HG03060 (cell line): ENCODE measurements at regions not wholly inside any gene's neighbourhood (a gene's known extent, or its start where the extent isn't known, plus 50 kb on each side); places are given as distances from the start of the nearest gene placed in this dataset.
"Not testable (repeated sequence)": the region's sequence is repeated elsewhere in the genome, so short reads cannot be mapped to it uniquely, and the experiment has no call there.

Source experiments
- ATAC-seq: cut with Tn5 transposase; IDR thresholded peaks from one replicate; pipeline ENCODE4 v1.9.1; 2021; ENCODE audit warnings: low read depth, moderate number of reproducible peaks; ENCODE audit not compliant: unreplicated experiment

- ATAC-seq, result no peak
Measured at GRCh38 chr1:14324248-14324630, 274.2 kb upstream of the KAZN start.

GRCh38 chr1:14326857-14327256, 271.6 kb upstream of the KAZN start:
- no peak for ATAC-seq

DNA sequence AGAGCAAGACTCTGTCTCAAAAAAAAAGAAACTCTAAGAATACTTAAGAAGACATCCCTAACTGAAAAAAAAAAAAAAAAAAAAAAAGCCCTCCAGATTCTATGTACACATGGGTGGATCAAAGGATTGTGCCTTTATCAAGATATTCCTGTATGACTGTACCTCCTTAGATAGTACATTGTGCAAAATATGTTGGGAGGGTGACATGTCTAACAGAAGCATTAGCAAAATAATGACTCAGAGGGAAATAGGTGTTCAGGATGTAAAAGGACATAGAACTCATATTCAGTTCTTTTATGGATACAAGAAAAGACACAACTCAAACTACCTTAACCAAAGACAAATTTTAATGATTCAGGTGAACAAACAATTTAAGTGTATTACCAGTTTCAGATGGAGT, 269.8 kb upstream of the KAZN start:
- no peak for ATAC-seq

GRCh38 chr1:14332158-14332557, 266.3 kb upstream of the KAZN start:
- no peak for ATAC-seq

- ATAC-seq, result no peak
Measured at GRCh38 chr1:14334336-14335176, 263.9 kb upstream of the KAZN start.

DNA sequence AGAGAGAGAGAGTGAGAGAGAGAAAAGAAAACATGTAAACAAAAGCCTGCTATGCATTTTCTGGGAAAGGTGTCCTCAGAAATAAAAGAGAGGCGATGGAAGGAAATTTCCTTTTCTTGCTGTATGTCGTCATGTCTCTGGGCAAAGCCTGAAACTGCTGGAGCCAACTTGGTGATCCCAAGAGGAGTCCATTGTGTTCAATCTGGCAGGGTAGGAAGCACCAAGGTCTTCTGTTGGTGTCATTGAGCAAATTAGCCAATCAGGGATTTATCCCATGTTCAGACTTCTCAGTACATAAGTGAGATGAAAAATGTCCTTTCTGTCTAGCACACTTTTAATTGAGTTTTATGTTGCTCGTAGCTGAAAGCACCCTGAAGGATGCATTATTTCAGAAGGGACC, 260.0 kb upstream of the KAZN start:
- ATAC-seq, result no peak

DNA sequence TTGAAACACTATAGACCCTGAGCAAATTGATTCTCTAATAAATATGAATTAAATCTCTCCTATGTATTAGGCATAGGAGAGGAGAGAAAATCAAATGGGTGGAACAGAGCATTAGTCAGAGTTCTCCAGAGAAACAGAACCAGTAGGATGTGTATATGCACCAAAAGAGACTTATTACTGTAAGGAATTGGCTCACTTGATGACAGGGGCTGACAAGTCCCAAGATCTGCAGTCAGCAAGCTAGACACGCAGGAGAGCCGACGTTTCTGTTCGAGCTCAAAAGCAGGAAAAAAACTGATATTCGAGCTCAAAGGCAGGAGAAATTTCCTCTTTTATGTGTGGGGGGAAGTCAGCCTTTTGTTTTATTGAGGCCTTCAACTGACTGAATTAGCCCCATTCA, 259.2 kb upstream of the KAZN start:
- no peak for ATAC-seq

DNA sequence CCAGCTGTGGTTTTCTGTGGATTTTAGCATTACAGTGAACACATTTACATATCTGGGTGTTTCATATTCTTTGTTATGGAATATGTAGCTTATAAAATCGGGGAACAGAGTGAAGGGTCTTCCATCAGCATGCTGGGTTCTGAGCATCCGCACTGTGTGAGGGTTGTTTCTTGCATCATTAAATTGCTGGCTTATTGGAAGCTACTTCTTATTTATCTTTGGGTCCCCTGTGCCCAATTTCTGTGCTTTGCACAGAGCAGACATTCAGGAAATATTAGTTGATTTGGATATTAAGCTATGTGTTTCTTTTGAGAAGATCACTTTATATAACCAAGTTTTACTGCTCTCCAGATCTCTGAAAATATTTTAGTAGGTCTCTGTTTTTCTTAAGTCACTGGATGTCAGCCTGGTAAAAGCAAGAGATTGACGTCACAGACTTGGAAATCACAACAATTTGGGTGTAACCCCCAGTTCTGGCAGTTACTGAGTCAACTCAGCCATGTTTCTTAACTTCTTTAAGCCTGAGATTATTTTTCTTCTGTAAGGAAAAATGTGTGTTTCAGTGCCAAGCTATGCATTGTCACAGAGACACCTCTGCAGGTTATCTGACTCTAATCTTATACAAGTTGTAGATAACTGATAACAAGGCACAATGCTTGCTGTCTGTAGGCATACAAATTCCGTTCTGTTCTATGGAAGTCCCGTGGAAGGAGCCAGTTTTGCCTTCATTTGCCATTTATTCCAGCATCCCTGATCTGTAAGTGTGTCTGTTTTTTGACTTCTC, 258.3 kb upstream of the KAZN start:
- no peak for ATAC-seq

DNA sequence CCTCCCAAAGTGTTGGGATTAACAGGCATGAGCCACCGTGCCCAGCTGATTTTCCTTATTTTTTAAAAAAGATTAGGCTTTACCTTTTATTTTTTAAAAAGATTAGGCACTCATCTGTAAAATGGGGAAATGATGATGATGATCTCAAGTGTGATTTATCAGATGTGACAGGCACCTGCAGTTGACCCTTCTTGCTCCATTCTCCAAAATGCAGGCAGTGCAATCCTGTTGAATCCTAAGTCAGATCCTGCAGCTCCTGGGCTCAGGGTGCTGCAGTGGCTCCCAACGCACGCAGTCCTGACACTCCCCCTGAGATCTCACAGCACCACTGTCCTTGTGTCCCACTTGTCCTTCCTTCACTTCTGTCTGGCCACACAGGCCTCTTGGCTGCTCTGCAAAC, 257.3 kb upstream of the KAZN start:
- ATAC-seq, result no peak

DNA sequence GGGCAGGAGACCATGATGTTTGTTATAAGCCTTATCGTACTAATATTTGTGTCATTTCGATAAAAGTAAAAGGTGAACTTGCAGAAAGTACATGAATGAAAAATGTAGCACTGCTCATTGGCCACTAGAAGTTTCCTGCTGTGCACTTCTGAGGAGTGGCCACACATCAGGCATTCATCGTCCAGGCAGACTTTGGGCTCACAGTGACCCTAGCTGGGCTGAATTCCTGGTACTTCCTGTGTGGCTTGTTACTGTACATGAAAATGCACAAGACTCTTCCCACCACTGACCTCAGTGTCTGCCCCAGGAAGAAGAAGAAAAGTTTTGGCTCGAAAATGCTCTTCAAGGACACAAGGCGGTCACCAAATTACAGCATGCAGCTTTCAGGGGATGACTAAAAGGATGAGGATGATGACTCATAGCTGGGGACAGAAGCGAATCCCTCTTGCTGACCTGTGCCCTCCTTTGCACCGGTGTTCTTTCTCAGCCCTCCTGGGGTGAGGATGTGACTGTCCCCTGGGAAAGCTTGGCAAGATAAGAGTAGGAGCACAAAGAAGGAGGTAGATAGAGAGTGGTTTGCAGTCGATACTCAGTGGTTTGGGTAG, 252.4 kb upstream of the KAZN start:
- ATAC-seq, result no peak

DNA sequence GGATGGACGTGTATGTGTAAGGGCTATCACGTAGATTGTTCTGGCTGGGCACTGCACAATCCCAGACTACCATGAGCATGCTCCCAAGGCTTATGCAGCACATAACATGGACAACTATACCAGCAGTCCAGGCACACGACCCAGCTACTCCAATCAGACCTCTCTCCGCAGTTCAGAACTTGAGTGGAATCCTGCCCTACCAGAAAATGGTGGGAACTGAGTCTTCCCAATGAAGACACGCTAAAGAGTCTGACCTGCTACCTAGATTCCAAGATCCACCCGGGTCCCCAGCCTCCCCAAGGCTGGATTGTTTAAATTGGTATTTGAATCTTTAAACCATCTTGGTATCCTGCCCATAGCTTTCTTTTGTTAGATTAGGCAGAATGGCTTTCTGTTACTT, 251.3 kb upstream of the KAZN start:
- ATAC-seq, result no peak

DNA sequence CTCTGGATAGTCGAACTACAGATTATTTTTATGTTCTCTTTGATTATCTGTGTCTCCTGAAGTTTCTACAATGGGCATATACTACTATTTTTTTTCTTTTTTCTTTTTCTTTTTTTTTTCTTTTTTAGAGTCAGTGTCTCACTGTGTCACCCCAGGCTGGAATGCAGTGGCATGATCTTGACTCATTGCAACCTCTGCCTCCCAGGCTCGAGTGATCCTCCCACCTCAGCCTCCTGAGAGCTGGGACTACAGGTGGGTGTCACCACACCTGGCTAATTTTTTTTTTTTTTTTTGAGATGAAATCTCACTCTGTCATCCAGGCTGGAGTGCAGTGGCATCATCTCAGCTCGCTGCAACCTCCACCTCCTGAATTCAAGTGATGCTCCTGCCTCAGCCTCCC, 250.7 kb upstream of the KAZN start:
- no peak for ATAC-seq

GRCh38 chr1:14350197-14350596, 248.3 kb upstream of the KAZN start:
- no peak for ATAC-seq

GRCh38 chr1:14352897-14353296, 245.6 kb upstream of the KAZN start:
- ATAC-seq, result no peak

GRCh38 chr1:14361005-14361404, 237.5 kb upstream of the KAZN start:
- not testable (repeated sequence) for ATAC-seq

- ATAC-seq, result no peak
Measured at GRCh38 chr1:14362331-14362730, 236.2 kb upstream of the KAZN start.

GRCh38 chr1:14363036-14363590, 235.4 kb upstream of the KAZN start:
- no peak for ATAC-seq

DNA sequence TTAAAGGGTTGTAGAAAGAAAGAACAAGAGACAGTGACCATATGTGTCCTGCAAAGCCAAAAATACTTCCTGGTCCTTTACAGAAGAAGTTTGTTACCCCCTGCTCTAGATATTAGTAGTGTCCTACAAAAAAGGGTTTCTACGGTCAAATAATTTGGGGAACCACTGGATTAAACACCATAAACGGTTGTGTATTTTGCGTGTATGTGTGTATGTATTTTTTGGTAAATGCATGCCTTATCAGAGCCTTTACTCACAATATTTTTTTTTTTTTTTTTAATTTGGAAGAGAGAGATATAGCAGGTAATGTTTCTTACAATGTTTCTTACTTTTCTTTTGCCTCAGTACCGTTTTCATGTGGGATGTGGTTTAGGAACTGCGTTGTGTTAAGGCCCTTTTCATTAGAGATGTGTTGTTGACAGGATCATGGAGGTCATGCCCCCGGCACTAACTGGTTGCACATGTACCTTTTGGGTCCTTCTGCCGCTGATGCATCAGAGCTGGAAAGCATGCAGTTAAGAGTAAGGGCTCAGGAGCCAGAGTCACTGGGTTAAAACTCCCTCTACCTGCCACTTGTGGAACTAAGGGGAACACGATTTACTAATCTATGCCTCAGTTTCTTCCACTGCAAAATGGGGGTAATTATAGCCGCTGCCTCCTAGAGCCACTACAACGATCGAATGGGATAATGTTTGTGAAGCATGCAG, 234.6 kb upstream of the KAZN start:
- no peak for ATAC-seq

DNA sequence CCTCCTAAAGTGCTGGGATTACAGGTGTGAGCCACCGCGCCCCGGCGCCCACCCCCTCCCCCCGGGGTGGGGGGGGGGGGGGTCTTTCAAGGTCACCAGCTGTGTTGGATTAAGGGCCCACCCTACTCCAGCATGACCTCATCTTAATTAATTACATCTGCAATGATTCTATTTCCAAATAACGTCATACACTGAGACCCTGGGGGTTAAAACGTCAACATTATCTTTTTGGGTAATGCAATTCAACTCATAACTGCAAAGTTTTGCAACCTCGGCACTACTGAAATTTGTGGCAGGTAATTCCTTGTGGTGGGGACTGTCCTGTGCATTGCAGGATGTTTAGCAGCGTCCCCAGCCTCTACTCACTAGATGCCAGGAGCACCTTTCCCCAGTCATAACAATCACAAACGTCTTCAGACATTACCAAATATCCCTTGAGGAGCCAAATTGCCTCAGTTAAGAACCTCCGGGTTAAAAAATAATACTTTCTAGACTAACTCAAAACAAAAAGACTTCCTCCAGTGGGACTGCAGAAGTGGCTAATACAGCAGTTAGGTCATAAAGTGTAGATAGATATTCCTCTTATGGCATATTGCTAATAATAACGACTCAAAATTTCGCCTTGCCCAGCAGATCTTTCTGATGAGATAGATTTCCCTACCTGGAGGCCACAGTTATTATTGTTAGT, 233.0 kb upstream of the KAZN start:
- ATAC-seq, result no peak
